SH-SY5Y (cell line): ENCODE measurements at regions not wholly inside any gene's neighbourhood (a gene's known extent, or its start where the extent isn't known, plus 50 kb on each side); places are given as distances from the start of the nearest gene placed in this dataset.

Experiments used
- GATA2 ChIP-seq: IDR thresholded peaks from 2 replicates; pipeline ENCODE4 v1.6.1; 2011; ENCODE audit warnings: mild to moderate bottlenecking, low read depth, low read length
- GATA3 ChIP-seq: IDR thresholded peaks from 2 replicates; pipeline ENCODE4 v1.6.1; 2011; ENCODE audit warnings: low read depth, mild to moderate bottlenecking, low read length, moderate library complexity

DNA sequence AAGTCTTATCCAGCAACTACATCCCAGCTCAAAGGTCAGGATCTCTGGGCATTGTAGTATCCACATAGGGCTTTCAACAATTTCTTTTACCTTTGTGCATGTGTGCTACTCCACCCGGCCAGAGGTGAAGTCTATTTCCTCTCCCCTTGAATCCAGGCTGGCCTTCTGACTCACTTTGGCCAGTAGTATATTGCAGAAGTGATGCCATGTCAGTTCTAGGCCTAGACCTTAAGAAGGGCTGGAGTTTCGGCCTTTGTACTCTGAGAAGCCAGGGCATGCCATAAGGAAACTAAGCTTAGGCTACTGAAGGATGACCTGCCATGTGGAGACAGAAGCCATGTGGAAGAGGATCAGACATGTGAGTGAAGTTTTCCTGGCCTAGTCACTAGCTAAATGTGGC, 191.2 kb upstream of the ATP6AP2 start:
- no peak for TF ChIP-seq GATA2
- TF ChIP-seq GATA3 = no peak

DNA sequence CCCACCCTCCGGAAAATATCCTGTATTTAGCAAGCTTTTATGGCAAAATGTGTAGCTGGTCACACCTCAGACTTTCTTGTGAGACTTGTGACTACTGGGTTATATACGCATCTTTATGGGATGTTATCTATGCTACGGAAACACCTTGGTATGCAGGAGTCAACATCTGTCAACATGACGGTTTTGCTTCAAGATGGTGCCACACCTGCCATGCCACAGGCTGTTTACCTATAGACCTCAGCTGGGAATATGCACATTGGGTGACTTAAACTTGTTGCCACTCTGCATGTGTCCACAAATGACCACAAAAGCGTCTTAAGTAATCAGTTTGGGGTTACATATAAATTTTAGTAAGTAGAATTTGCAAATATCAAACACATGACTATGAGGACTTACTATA, 192.3 kb upstream of the ATP6AP2 start:
- TF ChIP-seq GATA3 (no peak), GATA2 (no peak)

DNA sequence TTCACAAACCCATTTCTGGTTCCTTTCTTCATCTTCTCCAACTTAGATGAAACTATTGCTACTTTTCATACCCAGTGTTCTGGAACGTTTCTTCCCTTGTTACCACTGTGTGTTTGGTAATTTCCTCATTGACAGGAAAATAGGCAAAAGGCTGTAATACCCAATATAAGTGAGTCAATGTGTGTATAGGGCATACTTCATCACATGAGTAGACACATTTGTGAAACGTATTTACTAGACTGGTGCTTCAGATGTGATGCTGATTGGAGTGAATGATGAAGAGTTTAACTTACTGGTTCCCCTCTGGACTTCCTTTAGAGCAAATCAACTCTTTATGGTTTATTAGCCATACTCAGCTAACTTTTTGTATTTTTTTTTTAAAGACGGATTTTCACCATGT, 195.1 kb upstream of the ATP6AP2 start:
- TF ChIP-seq GATA3 (no peak), GATA2 (no peak)

DNA sequence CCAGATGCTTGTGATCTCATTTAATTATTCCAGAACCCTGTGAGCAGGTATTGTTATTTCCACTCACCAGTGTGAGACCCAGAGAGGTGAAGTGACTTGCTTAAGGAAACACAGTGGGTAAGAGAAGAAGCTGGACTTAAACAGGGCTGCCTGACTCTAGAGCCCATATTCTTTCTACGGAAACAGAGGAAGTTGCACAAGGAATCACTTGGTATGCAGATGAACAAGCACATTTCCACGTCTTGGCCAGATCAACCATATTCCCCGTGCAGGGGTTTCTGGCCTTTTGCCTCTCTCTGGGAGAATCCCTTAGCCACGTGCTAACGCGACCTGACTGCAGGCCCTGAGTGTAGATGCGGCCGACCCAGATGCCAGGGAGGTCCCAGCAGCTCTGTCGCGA, 195.5 kb upstream of the ATP6AP2 start:
- TF ChIP-seq GATA2 (no peak), GATA3 (no peak)

DNA sequence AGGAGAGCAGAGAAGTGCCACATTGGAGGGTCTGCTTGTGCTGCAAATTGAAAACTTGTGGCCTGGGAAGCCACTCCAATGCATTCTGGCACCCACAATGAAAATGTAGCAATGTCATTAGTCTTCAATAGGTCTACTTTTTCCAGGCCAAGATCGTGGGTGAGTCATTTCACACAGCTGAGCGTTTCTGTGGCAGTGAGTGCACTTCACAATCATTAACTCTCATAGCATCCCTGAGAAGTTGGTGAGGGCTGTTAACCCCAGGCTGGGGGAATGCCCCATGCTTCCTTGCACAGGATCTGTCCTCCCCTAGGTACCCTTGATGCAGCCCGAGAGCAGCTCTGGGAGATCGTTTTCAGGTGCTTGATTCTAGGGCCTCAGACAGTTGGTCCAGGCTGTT, 196.8 kb upstream of the ATP6AP2 start:
- TF ChIP-seq GATA2 (no peak), GATA3 (no peak)

DNA sequence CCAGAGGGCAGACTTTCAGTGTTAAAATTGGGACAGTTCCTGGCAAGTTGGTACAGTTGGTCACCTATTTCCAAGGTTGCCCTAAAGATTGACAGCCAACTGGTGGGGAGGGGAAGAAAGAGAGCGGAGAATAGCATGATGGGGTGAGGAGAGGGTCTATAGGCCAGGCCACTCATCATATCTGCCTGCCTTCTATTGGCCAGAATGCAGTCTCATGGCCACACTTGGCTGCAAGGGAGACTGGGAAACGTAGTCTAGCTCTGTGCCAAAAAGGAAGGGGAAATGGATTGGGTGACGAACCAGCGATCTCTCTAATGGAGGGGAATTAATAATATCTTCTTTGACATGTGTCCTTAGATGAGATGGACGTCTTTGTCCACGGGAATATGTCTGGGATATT, 197.4 kb upstream of the ATP6AP2 start:
- TF ChIP-seq GATA2 (no peak), GATA3 (no peak)

DNA sequence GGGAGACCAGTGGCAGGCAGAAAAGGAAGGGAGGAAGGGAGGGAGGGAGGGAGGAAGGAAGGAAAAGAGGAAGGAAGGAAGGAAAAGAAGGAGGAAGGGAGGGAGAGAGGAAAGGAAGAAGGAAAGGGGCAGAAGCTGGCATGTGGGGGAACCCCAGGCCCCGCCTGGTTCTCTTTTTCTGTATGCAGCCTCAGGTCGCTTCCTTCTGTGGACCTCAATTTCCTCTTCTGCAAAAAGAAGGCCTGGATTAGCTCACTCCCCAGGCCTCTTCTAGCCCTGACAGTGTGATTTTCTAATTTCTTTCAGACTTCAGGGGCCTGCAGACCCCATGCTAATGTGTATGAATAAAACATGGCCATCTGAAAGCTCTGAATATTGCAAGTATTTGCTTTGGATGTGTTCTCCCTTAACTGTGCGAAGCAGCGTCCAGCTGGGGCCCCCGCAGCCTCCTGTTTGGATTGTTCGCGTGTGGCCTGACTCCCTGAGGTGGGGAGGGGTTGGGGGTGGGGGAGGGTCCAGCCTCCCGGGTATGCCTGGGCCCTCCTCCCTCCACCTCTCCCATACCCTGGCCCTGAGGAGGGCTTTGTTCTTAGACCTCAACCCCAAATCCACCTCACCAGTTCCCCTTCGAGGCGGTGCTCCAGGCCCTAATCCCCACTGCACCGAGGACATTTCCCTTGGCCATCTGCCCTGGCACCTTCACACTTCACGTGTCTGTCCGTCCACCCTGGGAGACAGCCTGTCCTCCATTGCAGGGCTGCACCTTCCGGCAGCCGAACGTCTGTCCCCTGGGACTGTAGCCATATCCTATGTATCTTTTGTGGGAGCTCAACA, 199.9 kb upstream of the ATP6AP2 start:
- TF ChIP-seq GATA2 (no peak), GATA3 (no peak)

DNA sequence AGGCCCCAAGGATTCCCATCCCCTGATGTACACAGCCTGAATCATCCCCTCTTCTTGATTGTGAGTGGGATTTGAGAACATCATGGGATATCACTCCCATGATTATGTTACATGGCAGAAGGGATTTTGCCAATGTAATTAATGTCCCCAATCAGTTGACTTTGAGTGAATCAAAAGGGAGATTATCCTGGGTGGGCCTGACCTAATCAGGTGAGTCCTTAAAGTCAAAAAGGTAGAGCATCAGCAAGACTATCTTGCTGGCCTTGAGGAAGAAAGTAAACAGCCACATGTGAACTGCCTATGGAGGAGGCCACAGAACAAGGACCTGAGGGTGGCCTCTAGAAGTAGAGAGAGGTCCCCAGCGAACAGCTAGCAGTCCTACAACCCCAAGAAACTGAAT, 203.1 kb upstream of the ATP6AP2 start:
- no peak for TF ChIP-seq GATA3
- no peak for TF ChIP-seq GATA2

DNA sequence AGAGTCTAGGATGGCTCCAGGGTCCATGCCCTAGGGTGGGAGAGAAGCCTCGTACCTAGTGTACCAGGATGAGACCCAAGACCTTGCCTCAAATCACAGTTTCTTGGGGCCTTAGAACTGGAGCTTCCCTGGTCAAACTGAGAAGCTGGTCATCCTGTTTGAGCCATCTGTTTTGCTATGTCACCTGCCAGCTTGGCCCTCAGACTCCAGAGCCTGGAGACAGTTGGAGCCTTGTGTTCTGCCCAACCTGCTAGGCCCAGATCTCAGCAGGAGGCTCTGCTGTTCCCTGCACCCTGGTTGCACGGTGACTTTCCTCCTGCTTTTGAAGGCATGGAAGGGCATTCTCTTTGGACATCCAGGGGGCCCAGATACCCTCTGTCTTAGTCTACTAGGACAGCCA, 206.3 kb upstream of the ATP6AP2 start:
- TF ChIP-seq GATA3 = no peak
- TF ChIP-seq GATA2 = no peak

DNA sequence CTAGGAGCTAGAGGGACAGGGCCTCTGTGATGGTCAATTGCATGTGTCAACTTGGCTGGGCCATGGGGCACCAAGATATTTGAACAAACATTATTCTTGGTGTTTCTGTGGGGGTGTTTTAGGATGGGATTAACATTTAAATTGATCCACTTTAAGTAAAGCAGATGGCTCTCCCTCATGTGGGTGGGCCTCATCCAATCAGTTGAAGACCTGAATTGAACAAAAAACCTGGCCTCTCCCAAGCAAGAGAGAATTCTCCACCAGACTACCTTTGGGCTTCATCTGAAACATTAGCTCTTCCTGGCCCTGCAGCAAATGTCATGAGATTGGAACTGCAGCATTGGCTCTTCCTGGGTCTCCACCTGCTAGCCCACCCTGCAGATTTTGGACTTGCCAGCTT, 207.1 kb upstream of the ATP6AP2 start:
- TF ChIP-seq GATA2 (no peak), GATA3 (no peak)

DNA sequence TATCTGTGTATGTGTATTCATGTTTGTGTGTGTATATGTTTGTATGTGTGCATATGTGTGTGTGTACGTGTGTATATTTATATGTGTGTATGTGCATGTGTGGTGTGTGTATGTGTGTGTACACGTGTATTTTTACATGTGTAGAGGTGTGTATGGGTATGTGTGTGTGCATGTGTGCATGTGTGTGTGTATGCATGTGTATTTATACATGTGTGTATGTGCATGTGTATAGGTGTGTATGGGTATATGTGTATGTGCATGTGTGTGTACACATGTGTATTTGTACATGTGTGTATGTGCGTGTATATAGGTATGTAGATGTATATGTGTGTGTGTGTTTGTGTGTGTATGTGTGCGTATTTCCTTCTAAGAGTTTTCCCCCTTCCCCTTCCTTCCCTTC, 207.7 kb upstream of the ATP6AP2 start:
- no peak for TF ChIP-seq GATA3
- no peak for TF ChIP-seq GATA2

DNA sequence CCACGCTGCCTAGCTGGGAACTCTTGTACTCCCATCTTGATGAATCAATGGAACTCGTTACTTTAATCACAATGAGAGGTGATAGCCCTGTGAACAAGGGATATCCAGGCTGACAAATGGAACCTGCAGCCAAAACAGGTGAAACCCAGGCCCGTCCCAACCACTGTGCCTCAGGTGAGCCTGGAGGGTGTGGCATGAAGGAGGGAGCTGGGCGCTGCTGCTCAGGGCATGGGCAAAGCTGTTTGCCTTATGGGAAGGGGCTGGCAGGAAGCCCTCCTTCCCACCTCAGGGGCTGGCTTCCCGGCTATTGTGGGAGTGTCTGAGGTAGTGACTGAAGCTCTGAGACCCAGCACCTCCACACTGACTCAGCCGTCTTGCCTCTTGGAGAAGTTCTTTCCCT, 209.4 kb upstream of the ATP6AP2 start:
- no peak for TF ChIP-seq GATA2
- TF ChIP-seq GATA3 = no peak

DNA sequence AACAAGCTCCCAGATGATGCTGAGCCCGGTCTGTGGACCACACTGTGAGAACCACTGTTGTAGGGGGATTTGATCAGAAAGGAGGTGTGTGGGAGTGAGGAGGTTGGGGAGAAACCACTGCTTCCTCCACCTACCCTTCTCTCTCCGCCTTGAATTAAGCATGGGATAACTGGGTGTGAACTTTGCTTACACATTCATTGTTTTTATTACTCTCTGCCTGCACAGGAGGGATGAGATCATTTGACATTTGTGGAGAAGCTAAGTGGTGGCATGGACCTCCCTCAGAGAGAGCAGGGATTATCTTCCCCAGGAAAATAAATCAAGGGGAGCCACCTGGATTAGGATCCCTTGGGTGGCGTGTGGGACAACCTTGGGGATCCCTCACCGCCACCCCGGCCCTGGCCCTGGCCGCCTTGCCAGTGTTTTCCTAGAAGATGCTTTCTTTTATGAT, 212.1 kb upstream of the ATP6AP2 start:
- no peak for TF ChIP-seq GATA3
- no peak for TF ChIP-seq GATA2

DNA sequence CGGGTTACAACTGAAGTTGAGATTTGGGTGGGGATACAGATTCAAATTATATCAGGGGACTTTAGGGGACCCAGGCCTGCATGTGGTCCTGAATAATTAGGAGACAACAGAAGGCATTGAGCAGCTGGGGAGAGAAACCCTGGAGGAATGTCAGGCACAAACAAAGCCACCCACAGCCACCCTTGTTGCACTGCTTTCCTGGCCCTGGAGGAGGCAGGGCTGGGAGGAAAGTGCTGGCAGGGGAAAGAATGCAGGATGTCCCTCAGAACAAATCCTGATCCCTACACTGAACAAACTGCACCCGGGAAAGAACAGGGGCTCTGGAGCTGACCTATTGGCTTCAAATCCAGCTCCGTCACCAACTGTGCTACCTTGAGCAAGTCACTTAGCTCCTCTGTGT, 214.1 kb upstream of the ATP6AP2 start:
- TF ChIP-seq GATA2 (no peak), GATA3 (no peak)

DNA sequence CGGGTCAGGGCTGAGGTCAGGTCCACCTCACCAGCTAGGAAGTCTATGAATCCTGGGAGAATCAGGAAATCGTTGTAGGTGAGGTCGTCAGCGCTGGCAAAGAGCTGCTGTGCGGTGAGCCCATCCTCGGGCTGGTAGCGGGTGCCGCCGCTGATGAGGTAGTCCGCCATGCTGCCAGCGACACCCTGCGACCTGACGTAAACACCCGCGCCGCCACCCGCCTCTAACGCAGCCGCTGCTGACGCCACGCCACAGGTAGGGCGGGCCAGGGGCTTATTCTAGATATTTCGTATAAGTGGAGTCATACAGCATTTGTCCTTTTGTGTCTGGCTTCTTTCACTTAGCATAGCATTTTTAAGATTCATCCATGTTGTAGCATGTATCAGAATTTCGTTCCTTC, 220.2 kb upstream of the ATP6AP2 start:
- TF ChIP-seq GATA2 = no peak
- TF ChIP-seq GATA3 = no peak
